ENCODE measurements at regions not wholly inside any gene's neighbourhood (a gene's known extent, or its start where the extent isn't known, plus 50 kb on each side); places are given as distances from the start of the nearest gene placed in this dataset.

DNA sequence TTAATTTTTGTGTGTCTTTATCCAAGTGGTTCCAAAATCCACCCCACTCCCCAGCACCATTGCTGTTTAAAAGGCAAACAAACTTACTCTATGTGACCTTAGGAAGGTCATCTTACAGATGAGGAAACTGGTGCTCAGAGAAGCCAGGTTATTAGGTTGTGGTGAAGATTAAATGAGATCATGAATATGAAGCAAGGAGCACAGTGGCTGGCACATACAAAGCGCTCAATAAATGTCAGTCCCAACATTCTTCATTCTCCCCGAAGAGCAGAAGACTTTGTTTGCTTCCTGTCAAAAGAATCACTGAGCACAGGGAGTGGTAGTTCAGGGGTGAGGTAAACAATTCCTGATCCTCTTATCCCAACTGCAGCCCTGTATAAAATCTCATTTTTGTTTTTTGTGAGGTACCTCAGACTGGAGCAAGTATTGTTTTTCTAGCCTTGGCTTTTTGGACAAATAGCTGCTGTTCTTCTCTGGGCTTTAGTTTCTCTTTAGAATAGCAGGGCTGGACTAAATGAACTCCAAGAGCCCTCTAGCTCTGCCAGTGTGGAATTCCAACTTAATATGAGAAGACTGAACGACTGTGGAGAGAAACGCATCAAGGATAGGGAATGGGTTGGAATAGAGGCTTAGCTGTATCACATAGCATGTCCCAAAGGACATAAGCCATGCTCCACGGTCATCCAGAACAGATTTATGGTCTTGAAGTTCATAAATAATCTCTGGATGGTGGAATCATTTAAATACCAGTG is 455.3 kb upstream of the USP24 start:
- no peak overlapping the region for H3K4me3 ChIP-seq (ENCODE audit: severe bottlenecking)

GRCh38 chr1:55669293-55669692 is 454.1 kb upstream of the USP24 start:
- H3K4me3 ChIP-seq (ENCODE audit: severe bottlenecking) = no peak overlapping the region
- no peak overlapping the region for H3K27ac ChIP-seq (ENCODE audit: poor library complexity, severe bottlenecking)
- no peaks in the 10 kb centered on the region for H3K27me3 ChIP-seq (ENCODE audit: insufficient read depth, poor library complexity, severe bottlenecking)
- no peaks in the 10 kb centered on the region for H3K9me3 ChIP-seq (ENCODE audit: severe bottlenecking)
- H3K36me3 ChIP-seq (ENCODE audit: low read depth) = no peaks in the 10 kb centered on the region
- no peaks in the 10 kb centered on the region for H3K4me1 ChIP-seq (ENCODE audit: insufficient read depth, poor library complexity, severe bottlenecking)
- no peak for DNase-seq (ENCODE audit: low spot score)
- TF ChIP-seq CTCF (IDR thresholded peaks at IDR 0.05; ENCODE audit: poor library complexity, severe bottlenecking) = no peak
- ATAC-seq (ENCODE audit: low read depth) = no peak

More for the DNA sequence above, 455.3 kb upstream of the USP24 start:
- Histone ChIP-seq H3K36me3 (ENCODE audit: low read depth) (no peaks in the 10 kb centered on the region), H3K9me3 (ENCODE audit: severe bottlenecking) (no peaks in the 10 kb centered on the region), H3K4me1 (ENCODE audit: insufficient read depth, poor library complexity, severe bottlenecking) (no peaks in the 10 kb centered on the region), H3K27ac (ENCODE audit: poor library complexity, severe bottlenecking) (no peak overlapping the region), H3K27me3 (ENCODE audit: insufficient read depth, poor library complexity, severe bottlenecking) (no peaks in the 10 kb centered on the region)
- no peak for ATAC-seq (ENCODE audit: low read depth)
- TF ChIP-seq CTCF (IDR thresholded peaks at IDR 0.05; ENCODE audit: poor library complexity, severe bottlenecking) = no peak
- DNase-seq (ENCODE audit: low spot score) = no peak

DNA sequence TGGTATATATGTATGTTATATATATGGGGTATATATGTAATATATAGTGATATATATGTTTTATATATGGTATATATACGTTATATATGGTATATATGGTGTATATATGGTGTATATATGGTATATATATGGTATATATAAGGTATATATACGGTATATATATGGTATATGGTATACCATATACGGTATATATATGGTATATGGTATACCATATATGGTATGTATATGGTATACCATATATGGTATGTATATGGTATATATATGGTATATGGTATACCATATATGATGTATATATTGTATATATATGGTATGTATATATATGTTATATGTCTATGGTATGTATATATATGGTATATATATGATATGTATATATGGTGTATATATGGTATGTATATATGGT is 447.7 kb upstream of the USP24 start:
- Histone ChIP-seq H3K27ac (ENCODE audit: poor library complexity, severe bottlenecking) (no peak overlapping the region), H3K27me3 (ENCODE audit: insufficient read depth, poor library complexity, severe bottlenecking) (no peaks in the 10 kb centered on the region), H3K36me3 (ENCODE audit: low read depth) (no peaks in the 10 kb centered on the region), H3K4me1 (ENCODE audit: insufficient read depth, poor library complexity, severe bottlenecking) (no peaks in the 10 kb centered on the region), H3K9me3 (ENCODE audit: severe bottlenecking) (no peaks in the 10 kb centered on the region), H3K4me3 (ENCODE audit: severe bottlenecking) (no peak overlapping the region)
- ATAC-seq (ENCODE audit: low read depth) = no peak
- no peak for DNase-seq (ENCODE audit: low spot score)
- TF ChIP-seq CTCF (IDR thresholded peaks at IDR 0.05; ENCODE audit: poor library complexity, severe bottlenecking) = no peak

DNA sequence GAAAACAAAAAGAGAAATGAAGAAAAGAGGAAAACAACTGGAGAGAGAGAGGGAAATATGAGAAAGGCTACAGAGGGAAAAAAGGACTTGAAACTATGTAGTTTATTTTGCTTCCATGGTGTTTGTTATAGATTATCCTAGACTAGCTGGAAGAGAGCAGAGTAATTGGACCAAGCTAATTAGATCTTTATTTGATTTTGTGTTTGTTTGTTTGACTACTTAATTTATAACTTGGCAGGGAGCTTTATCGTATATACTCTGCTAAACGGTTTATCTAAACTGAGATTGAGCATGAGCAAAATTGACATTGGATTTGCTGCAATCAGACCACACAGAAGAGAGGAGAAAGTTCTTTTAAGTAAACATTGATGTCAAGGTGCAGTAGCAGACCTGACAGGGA is 443.8 kb upstream of the USP24 start:
- no peaks in the 10 kb centered on the region for H3K36me3 ChIP-seq (ENCODE audit: low read depth)
- no peak for TF ChIP-seq CTCF (IDR thresholded peaks at IDR 0.05; ENCODE audit: poor library complexity, severe bottlenecking)
- no peak overlapping the region for H3K4me3 ChIP-seq (ENCODE audit: severe bottlenecking)
- H3K27ac ChIP-seq (ENCODE audit: poor library complexity, severe bottlenecking) = no peak overlapping the region
- ATAC-seq (ENCODE audit: low read depth) = no peak
- no peaks in the 10 kb centered on the region for H3K4me1 ChIP-seq (ENCODE audit: insufficient read depth, poor library complexity, severe bottlenecking)
- no peaks in the 10 kb centered on the region for H3K9me3 ChIP-seq (ENCODE audit: severe bottlenecking)
- DNase-seq (ENCODE audit: low spot score) = no peak
- no peaks in the 10 kb centered on the region for H3K27me3 ChIP-seq (ENCODE audit: insufficient read depth, poor library complexity, severe bottlenecking)

DNA sequence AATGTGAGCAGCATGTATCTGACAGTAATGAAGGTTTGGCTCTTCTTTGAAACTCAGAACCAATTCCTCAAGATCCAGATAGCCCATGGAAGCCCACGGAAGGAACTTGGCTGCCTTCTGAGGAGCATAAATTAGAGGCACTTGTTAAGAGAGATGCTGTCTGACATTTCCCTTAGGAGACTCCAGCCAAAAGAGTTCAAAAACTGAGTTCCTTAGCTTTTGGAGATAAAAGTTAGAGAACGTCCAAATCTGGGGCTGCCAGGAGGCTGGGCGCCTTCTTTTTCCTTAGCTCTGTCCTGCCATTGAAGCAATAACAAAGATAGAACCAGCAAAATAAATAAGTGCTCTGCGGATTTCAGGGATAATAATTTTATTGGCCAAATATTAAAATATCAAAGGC is 439.6 kb upstream of the USP24 start:
- Histone ChIP-seq H3K9me3 (ENCODE audit: severe bottlenecking) (no peaks in the 10 kb centered on the region), H3K27ac (ENCODE audit: poor library complexity, severe bottlenecking) (no peak overlapping the region), H3K27me3 (ENCODE audit: insufficient read depth, poor library complexity, severe bottlenecking) (no peaks in the 10 kb centered on the region), H3K4me1 (ENCODE audit: insufficient read depth, poor library complexity, severe bottlenecking) (no peaks in the 10 kb centered on the region), H3K36me3 (ENCODE audit: low read depth) (no peaks in the 10 kb centered on the region), H3K4me3 (ENCODE audit: severe bottlenecking) (no peak overlapping the region)
- DNase-seq (ENCODE audit: low spot score) (no peak), ATAC-seq (ENCODE audit: low read depth) (no peak)
- no peak for TF ChIP-seq CTCF (IDR thresholded peaks at IDR 0.05; ENCODE audit: poor library complexity, severe bottlenecking)

Measured in RWPE2 (cell line).